ENCODE measurements at regions not wholly inside any gene's neighbourhood (a gene's known extent, or its start where the extent isn't known, plus 50 kb on each side); places are given as distances from the start of the nearest gene placed in this dataset.

DNA sequence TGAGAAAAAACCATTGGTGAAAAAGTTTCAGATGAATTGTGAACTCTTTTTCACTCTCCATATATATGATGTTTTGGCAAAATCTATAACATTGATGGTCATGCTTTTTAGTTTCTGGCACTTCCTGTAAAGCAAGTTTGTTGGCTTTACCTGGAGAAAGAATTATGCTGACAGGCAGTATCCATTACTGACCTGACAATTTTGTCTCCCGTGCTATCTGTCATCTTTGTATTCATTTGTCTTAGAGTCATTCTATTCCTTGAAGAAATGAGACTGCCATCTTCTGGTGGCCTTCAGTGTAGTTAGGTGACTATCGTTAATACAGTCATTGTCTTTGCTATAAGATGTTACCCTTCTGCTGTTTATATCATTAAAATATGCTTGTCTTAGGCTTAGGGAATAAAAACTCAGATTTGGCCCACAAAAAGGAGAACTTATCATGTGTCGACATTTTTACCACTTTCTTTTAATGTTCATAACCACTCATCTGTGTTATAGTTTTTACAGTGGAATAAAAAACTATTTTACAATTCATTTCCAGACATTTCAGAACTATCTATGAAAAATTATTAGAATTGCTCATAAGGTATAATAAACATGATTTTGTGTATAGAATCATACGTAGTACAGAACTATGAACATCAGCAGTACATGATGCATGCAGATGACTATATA lies 707.0 kb downstream of the EPM2A start:
- no peaks in the 10 kb centered on the region for H3K36me3 ChIP-seq (replicated peaks in 1 of 2; ENCODE audit: insufficient read depth in 1 of 2, low read depth in 2 of 2)
- intact Hi-C loops (cut with DNase I), result no loop called here
- H3K27me3 ChIP-seq, result no peaks in the 10 kb centered on the region
- no peak overlapping the region for H3K27ac ChIP-seq
- no peak for ATAC-seq
- TF ChIP-seq POLR2A (IDR thresholded peaks at IDR 0.05) (no peak), CTCF (IDR thresholded peaks at IDR 0.05) (peak in 6 of 7 experiments; percentile 34 to 52 (median 46))
- H3K4me1 ChIP-seq, result peaks cover 16% of the 10 kb centered on the region
- no peak overlapping the region for H3K4me3 ChIP-seq
- DNase-seq, result peak in 2 of 4 donors; percentile 18 to 28
- WGBS, 2 donors, result 27 to 31% methylated on average over 4 of the region's 4 CpGs
- peaks cover 0 to 4% (median 0%) of the 10 kb centered on the region in 3 donors for H3K9me3 ChIP-seq

DNA sequence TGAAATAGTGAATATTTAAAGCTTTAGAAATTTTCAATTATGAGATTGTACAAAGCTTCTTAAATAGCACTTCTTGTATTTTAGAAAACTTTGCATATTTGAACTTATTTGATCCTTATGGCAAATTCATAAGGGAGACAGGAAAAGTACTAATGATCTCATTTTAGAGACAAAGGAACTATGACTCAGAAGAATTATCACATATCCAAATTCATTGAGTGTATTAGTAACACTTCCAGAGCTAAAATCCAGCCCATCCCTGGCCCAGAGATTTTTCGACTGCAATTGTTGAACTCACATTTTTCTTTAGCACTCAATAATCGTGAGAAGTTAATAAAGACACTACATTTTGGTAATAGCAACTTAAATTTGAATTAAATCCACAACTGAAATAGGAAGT lies 704.3 kb downstream of the EPM2A start:
- Histone ChIP-seq H3K27ac (no peak overlapping the region), H3K36me3 (replicated peaks in 1 of 2; ENCODE audit: insufficient read depth in 1 of 2, low read depth in 2 of 2) (no peaks in the 10 kb centered on the region), H3K27me3 (no peaks in the 10 kb centered on the region), H3K9me3 (no peaks in the 10 kb centered on the region), H3K4me3 (no peak overlapping the region), H3K4me1 (peaks cover 8% of the 10 kb centered on the region)
- DNase-seq, result no peak
- TF ChIP-seq POLR2A (IDR thresholded peaks at IDR 0.05) (no peak), CTCF (IDR thresholded peaks at IDR 0.05) (no peak)
- ATAC-seq, result no peak
- WGBS, 2 donors, result 68 to 74% methylated on average over 2 of the region's 2 CpGs
- intact Hi-C loops (cut with DNase I), result no loop called here

DNA sequence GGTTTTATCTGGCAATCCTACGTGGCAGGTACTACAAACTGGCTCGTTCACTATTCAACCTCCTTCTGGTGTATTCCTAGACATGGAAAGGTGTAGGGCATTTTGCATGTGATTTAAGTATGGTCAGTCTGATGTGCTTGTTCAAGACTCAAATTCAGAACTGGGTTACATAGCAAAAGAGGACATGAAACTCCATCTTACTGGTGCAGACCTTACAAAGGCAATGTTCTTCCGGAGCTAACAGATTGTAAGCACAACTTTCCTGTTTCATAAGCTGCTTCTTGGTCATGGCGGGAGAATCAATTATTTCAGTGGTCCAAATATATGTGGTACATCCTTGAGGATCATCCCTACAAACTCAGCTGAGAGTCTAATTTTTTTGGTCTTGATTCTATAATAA lies 703.4 kb downstream of the EPM2A start:
- Histone ChIP-seq H3K4me1 (no peaks in the 10 kb centered on the region), H3K9me3 (no peaks in the 10 kb centered on the region), H3K4me3 (no peak overlapping the region), H3K36me3 (replicated peaks in 1 of 2; ENCODE audit: insufficient read depth in 1 of 2, low read depth in 2 of 2) (no peaks in the 10 kb centered on the region), H3K27ac (no peak overlapping the region), H3K27me3 (no peaks in the 10 kb centered on the region)
- no peak for TF ChIP-seq POLR2A (IDR thresholded peaks at IDR 0.05)
- TF ChIP-seq CTCF (IDR thresholded peaks at IDR 0.05), result no peak
- intact Hi-C loops (cut with DNase I), result no loop called here
- DNase-seq (no peak), ATAC-seq (no peak)
- WGBS, 2 donors, result 63 to 67% methylated on average over 4 of the region's 4 CpGs

- Histone ChIP-seq H3K27me3 (no peaks in the 10 kb centered on the region), H3K36me3 (replicated peaks in 1 of 2; ENCODE audit: insufficient read depth in 1 of 2, low read depth in 2 of 2) (no peaks in the 10 kb centered on the region), H3K4me1 (no peaks in the 10 kb centered on the region), H3K27ac (no peak overlapping the region), H3K9me3 (no peaks in the 10 kb centered on the region), H3K4me3 (no peak overlapping the region)
- DNase-seq (no peak), ATAC-seq (no peak)
- 53 to 71% methylated on average over 2 of the region's 2 CpGs for WGBS, 2 donors
- no peak for TF ChIP-seq POLR2A (IDR thresholded peaks at IDR 0.05)
- TF ChIP-seq CTCF (IDR thresholded peaks at IDR 0.05), result no peak
- intact Hi-C loops (cut with DNase I), result no loop called here
Measured at GRCh38 chr6:145032562-145033145, 702.7 kb downstream of the EPM2A start.

- H3K36me3 ChIP-seq (replicated peaks in 1 of 2; ENCODE audit: insufficient read depth in 1 of 2, low read depth in 2 of 2), result no peaks in the 10 kb centered on the region
- no peaks in the 10 kb centered on the region for H3K9me3 ChIP-seq
- H3K27ac ChIP-seq, result no peak overlapping the region
- no peak for ATAC-seq
- no peaks in the 10 kb centered on the region for H3K27me3 ChIP-seq
- no peak for DNase-seq
- intact Hi-C loops (cut with DNase I), result no loop called here
- H3K4me1 ChIP-seq, result no peaks in the 10 kb centered on the region
- TF ChIP-seq CTCF (IDR thresholded peaks at IDR 0.05) (no peak), POLR2A (IDR thresholded peaks at IDR 0.05) (no peak)
- H3K4me3 ChIP-seq, result no peak overlapping the region
Measured at GRCh38 chr6:145034664-145035063, 700.7 kb downstream of the EPM2A start.
